DOHH2 (cell line): ENCODE measurements at regions not wholly inside any gene's neighbourhood (a gene's known extent, or its start where the extent isn't known, plus 50 kb on each side); places are given as distances from the start of the nearest gene placed in this dataset.
"Not testable (repeated sequence)": the region's sequence is repeated elsewhere in the genome, so short reads cannot be mapped to it uniquely, and the experiment has no call there.

ENCODE experiments used
- H3F3A ChIP-seq: fragments of 200-600 bp; sonication (generic), shearing (Covaris generic); 2 replicates; pipeline ENCODE4 v1.6.0; 2016; ENCODE audit warnings: antibody characterized with exemption, mild to moderate bottlenecking; ENCODE audit not compliant: control insufficient read depth, insufficient read depth
- H3K27ac ChIP-seq: fragments of 200-600 bp; sonication (generic); 2 replicates; pipeline ENCODE4 v1.5.1; 2014; ENCODE audit warnings: low read depth, mild to moderate bottlenecking, low read length, moderate library complexity
- H3K27me3 ChIP-seq: fragments of 200-600 bp; sonication (generic); 2 replicates; pipeline ENCODE4 v1.6.1; 2014; ENCODE audit warnings: mild to moderate bottlenecking, low read length, mixed read lengths; ENCODE audit not compliant: control insufficient read depth
- H3K36me3 ChIP-seq: fragments of 200-600 bp; sonication (generic); 2 replicates; pipeline ENCODE4 v1.6.1; 2014; ENCODE audit warnings: mild to moderate bottlenecking, low read length, moderate library complexity, mixed read lengths; ENCODE audit not compliant: control insufficient read depth
- H3K4me1 ChIP-seq: fragments of 200-600 bp; sonication (generic); 2 replicates; pipeline ENCODE4 v1.6.1; 2014; ENCODE audit warnings: mild to moderate bottlenecking, low read length, mixed read lengths; ENCODE audit not compliant: control insufficient read depth
- H3K4me2 ChIP-seq: fragments of 200-600 bp; sonication (generic); 2 replicates; pipeline ENCODE4 v1.6.0; 2014; ENCODE audit warnings: mild to moderate bottlenecking, low read length, moderate library complexity
- H3K4me3 ChIP-seq: fragments of 200-600 bp; sonication (generic); 2 replicates; pipeline ENCODE4 v1.5.1; 2014; ENCODE audit warnings: mild to moderate bottlenecking, low read length, mixed read lengths
- H3K79me2 ChIP-seq: fragments of 200-600 bp; sonication (generic); 2 replicates; pipeline ENCODE4 v1.6.1; 2014; ENCODE audit warnings: mild to moderate bottlenecking, low read length, mixed read lengths; ENCODE audit not compliant: control insufficient read depth
- H3K9me2 ChIP-seq: fragments of 200-600 bp; sonication (generic); replicated peaks from 2 replicates; pipeline ENCODE4 v1.6.1; 2014; ENCODE audit warnings: mild to moderate bottlenecking, low read length, mixed read lengths; ENCODE audit not compliant: control insufficient read depth
- H3K9me3 ChIP-seq: fragments of 200-600 bp; sonication (generic); 2 replicates; pipeline ENCODE4 v1.6.1; 2014; ENCODE audit warnings: antibody characterized with exemption, low read length, mixed read lengths; ENCODE audit not compliant: control insufficient read depth, insufficient read depth
- H4K20me1 ChIP-seq: fragments of 200-600 bp; sonication (generic); 2 replicates; pipeline ENCODE4 v1.6.0; 2014; ENCODE audit warnings: low read depth, mild to moderate bottlenecking, antibody characterized with exemption, low read length, moderate library complexity; ENCODE audit not compliant: control insufficient read depth, insufficient read depth
- CTCF ChIP-seq: fragments of 200-600 bp; sonication (generic); IDR thresholded peaks from one replicate; pipeline ENCODE4 v1.5.1; 2014; ENCODE audit warnings: antibody characterized with exemption, mild to moderate bottlenecking, low read depth, low read length; ENCODE audit not compliant: poor library complexity, severe bottlenecking
- EZH2phosphoT487 ChIP-seq: fragments of 200-600 bp; sonication (generic); IDR thresholded peaks from 2 replicates; pipeline ENCODE4 v1.6.1; 2017; ENCODE audit warnings: borderline replicate concordance, mild to moderate bottlenecking, antibody characterized with exemption, low read length, moderate library complexity, mixed read lengths

GRCh38 chr12:114604606-114605005 is 79.4 kb downstream of the TBX3 start:
- Histone ChIP-seq H3K27ac (no peak overlapping the region), H3K79me2 (no peaks in the 10 kb centered on the region), H3K4me3 (no peak overlapping the region), H4K20me1 (no peaks in the 10 kb centered on the region), H3K4me1 (no peaks in the 10 kb centered on the region), H3F3A (no peaks in the 10 kb centered on the region), H3K9me2 (no peaks in the 10 kb centered on the region), H3K36me3 (no peaks in the 10 kb centered on the region), H3K4me2 (no peak overlapping the region), H3K27me3 (no peaks in the 10 kb centered on the region), H3K9me3 (no peaks in the 10 kb centered on the region)
- TF ChIP-seq CTCF, result no peak
- no peak for TF ChIP-seq EZH2phosphoT487

DNA sequence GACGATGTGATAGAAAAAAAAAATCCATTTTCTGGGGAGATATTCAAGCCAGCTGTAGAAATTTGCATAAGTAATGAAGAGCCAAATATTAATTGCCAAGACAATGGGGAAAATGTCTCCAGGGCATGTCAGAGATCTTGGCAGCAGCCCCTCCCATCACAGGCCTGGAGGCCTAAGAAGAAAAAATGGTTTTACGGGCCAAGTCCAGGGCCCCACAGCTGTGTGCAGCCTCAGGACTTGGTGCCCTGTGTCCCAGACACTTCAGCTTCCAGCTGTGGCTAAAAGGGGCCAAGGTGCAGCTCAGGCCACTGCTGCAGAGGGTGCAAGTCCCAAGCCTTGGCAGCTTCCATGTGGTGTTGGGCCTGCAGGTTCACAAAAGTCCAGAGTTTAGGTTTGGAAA is 83.4 kb downstream of the TBX3 start:
- H3K36me3 ChIP-seq, H3F3A ChIP-seq, H3K79me2 ChIP-seq, H3K4me3 ChIP-seq, H3K4me2 ChIP-seq, H4K20me1 ChIP-seq, H3K9me2 ChIP-seq, H3K9me3 ChIP-seq, H3K27me3 ChIP-seq, H3K4me1 ChIP-seq, H3K27ac ChIP-seq: not testable (repeated sequence)

DNA sequence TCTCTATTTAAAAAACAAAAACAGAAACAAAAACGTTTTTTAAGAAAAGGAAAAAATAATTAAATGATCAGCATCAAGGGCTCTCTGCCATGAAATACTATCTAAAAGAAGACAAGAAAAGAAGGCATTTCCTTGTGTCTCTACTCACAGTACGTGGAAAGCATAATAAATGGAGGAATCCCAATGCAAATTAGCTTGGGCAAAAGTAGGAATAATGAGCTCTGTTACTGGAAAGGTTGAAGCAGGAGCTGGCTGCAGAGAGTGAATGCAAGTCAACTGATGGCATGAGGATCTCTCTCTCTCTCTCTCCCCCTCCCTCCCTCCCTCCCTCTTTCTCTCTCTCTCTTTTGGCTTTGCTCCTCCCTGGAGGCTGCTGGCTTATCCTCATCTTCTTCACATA is 85.9 kb downstream of the TBX3 start:
- no peaks in the 10 kb centered on the region for H3K9me2 ChIP-seq

DNA sequence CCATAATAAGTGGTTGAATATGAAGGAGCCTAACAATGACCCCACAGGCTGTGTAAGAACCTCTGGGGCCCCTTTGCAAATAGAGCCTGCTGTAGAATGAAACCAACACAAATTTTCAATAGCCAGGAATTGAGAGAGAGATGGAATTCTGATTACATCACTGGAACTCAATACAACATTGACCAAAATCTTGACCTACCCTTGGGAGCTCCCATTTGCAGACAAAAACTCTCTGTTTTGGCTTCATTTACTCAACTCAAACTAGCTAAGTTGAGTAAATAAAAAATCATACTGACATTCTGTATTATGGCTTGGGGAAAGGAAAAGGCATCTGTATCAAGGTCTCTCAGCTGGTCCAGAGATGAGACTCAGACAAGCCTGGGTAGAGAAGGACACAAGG is 91.0 kb downstream of the TBX3 start:
- Histone ChIP-seq H3K4me1 (no peaks in the 10 kb centered on the region), H3K4me3 (no peak overlapping the region), H3K4me2 (no peak overlapping the region), H3K9me3 (no peaks in the 10 kb centered on the region; the same call in none of the 2 replicates), H3K27ac (no peak overlapping the region), H3K27me3 (no peaks in the 10 kb centered on the region), H4K20me1 (no peaks in the 10 kb centered on the region), H3K36me3 (no peaks in the 10 kb centered on the region), H3K9me2 (no peaks in the 10 kb centered on the region), H3K79me2 (no peaks in the 10 kb centered on the region), H3F3A (no peaks in the 10 kb centered on the region)
- TF ChIP-seq EZH2phosphoT487 (no peak), CTCF (no peak)

More for the DNA sequence above, 85.9 kb downstream of the TBX3 start:
- H3K27me3 ChIP-seq, result no peaks in the 10 kb centered on the region
- no peaks in the 10 kb centered on the region for H3K9me3 ChIP-seq
- TF ChIP-seq EZH2phosphoT487, result no peak
- no peak overlapping the region for H3K4me3 ChIP-seq
- H4K20me1 ChIP-seq, result no peaks in the 10 kb centered on the region
- no peak overlapping the region for H3K27ac ChIP-seq
- H3K4me1 ChIP-seq, result no peaks in the 10 kb centered on the region
- H3K79me2 ChIP-seq, result no peaks in the 10 kb centered on the region
- H3F3A ChIP-seq, result no peaks in the 10 kb centered on the region
- no peaks in the 10 kb centered on the region for H3K36me3 ChIP-seq
- H3K4me2 ChIP-seq, result no peak overlapping the region
